ENCODE measurements at regions not wholly inside any gene's neighbourhood (a gene's known extent, or its start where the extent isn't known, plus 50 kb on each side); places are given as distances from the start of the nearest gene placed in this dataset.

DNA sequence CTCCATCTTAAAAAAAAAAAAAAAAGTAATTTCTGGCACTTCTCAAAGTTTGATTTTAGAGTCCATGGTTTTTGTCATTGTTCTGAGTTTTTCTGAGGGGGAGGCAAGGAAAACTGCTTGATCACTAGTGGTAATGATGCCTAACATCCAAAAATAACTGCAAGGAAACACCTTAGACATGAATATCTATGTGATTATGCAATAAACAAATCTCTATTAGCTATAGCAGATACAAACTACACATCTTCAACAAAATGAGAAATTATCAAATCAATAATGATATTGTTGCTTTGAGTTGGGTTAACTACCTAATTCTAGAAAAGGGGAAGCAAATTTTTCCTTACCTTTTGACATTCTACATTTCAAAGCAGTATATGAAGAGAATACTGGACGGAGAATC, 230.9 kb upstream of the JARID2 start:
- CTCF ChIA-PET: no interaction called here
- Histone ChIP-seq H3F3A (ENCODE audit: insufficient read depth, low read depth) (no peaks in the 10 kb centered on the region), H3K79me2 (ENCODE audit: low read depth) (no peaks in the 10 kb centered on the region), H3K27me3 (ENCODE audit: insufficient read depth, low read depth) (no peaks in the 10 kb centered on the region), H3K4me1 (replicated peaks; ENCODE audit: insufficient read depth) (no peaks in the 10 kb centered on the region), H3K36me3 (ENCODE audit: low read depth) (no peaks in the 10 kb centered on the region), H2AFZ (no peak overlapping the region), H3K4me2 (no peak overlapping the region), H3K4me3 (no peak overlapping the region), H3K9me2 (ENCODE audit: insufficient read depth) (no peaks in the 10 kb centered on the region), H4K20me1 (ENCODE audit: insufficient read depth) (no peaks in the 10 kb centered on the region), H3K27ac (no peak overlapping the region), H3K9me3 (ENCODE audit: insufficient read depth, low read depth) (no peaks in the 10 kb centered on the region)
- POLR2A ChIA-PET (ENCODE audit: unreplicated experiment): no interaction called here
- TF ChIP-seq EZH2 (IDR thresholded peaks at IDR 0.05; ENCODE audit: low read depth): no peak
- TF ChIP-seq, protein P1, sequence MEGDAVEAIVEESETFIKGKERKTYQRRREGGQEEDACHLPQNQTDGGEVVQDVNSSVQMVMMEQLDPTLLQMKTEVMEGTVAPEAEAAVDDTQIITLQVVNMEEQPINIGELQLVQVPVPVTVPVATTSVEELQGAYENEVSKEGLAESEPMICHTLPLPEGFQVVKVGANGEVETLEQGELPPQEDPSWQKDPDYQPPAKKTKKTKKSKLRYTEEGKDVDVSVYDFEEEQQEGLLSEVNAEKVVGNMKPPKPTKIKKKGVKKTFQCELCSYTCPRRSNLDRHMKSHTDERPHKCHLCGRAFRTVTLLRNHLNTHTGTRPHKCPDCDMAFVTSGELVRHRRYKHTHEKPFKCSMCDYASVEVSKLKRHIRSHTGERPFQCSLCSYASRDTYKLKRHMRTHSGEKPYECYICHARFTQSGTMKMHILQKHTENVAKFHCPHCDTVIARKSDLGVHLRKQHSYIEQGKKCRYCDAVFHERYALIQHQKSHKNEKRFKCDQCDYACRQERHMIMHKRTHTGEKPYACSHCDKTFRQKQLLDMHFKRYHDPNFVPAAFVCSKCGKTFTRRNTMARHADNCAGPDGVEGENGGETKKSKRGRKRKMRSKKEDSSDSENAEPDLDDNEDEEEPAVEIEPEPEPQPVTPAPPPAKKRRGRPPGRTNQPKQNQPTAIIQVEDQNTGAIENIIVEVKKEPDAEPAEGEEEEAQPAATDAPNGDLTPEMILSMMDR (conservative IDR thresholded peaks at IDR 0.05): no peak
- DNase-seq: no peak
- BruUV-seq (replicated peaks): no TSS peak
- intact Hi-C loops (cut with micrococcal nuclease; ENCODE audit: unreplicated experiment): no loop called here

DNA sequence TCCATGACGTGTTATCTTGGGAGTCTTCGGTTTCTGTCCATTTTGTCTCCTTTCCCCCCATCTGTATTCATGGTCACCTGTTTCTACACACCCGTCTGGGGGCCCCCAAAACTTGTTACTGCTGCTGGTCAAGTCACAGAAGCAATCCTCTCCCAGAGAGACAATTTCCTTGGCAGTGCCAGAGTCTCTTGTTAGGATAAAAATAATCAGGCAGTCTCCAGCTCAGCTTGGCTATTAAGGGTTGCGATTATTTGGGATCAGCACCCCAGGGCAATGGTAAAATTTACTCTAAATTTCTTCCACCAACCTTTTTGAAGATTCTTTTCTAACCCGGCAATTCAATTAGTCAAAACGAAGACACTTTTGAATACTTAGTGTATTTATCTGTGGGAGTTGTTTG, 229.1 kb upstream of the JARID2 start:
- no peak overlapping the region for H3K4me2 ChIP-seq
- no peaks in the 10 kb centered on the region for H3K36me3 ChIP-seq (ENCODE audit: low read depth)
- ChIA-PET CTCF (no interaction called here), POLR2A (ENCODE audit: unreplicated experiment) (no interaction called here)
- no peaks in the 10 kb centered on the region for H3K9me2 ChIP-seq (ENCODE audit: insufficient read depth)
- no peak for DNase-seq
- H3K9me3 ChIP-seq (ENCODE audit: insufficient read depth, low read depth): no peaks in the 10 kb centered on the region
- no peaks in the 10 kb centered on the region for H4K20me1 ChIP-seq (ENCODE audit: insufficient read depth)
- BruUV-seq (replicated peaks): no TSS peak
- H3K4me3 ChIP-seq: no peak overlapping the region
- peaks cover 7% of the 10 kb centered on the region; the same call in 1 of the 2 replicates for H3F3A ChIP-seq (ENCODE audit: insufficient read depth, low read depth)
- H3K27ac ChIP-seq: no peak overlapping the region
- no peaks in the 10 kb centered on the region for H3K27me3 ChIP-seq (ENCODE audit: insufficient read depth, low read depth)
- H3K79me2 ChIP-seq (ENCODE audit: low read depth): no peaks in the 10 kb centered on the region
- intact Hi-C loops (cut with micrococcal nuclease; ENCODE audit: unreplicated experiment): no loop called here
- no peak overlapping the region for H2AFZ ChIP-seq
- H3K4me1 ChIP-seq (replicated peaks; ENCODE audit: insufficient read depth): peaks cover 8% of the 10 kb centered on the region
- TF ChIP-seq EZH2 (IDR thresholded peaks at IDR 0.05; ENCODE audit: low read depth): no peak
- TF ChIP-seq, protein P1 (conservative IDR thresholded peaks at IDR 0.05): no peak

DNA sequence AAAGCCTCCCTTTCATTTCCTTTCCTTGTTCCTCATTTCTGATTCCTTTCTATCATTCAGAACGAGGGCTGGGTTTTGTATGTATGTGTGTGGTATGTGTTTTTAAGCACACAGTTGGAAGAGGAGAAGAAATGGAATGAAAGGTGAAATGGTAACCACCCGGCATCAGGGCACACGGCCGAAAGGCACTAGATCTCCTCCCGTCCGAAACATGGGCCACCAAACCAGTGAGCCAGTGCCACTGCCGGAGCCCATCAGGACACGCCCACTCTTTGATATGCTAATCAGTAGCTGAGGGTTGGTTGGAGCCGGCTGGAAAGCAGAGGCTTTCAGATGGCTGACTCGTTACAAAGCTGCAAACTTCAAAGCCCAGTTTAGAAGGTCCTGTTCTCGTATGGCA, 228.6 kb upstream of the JARID2 start:
- Histone ChIP-seq H3K27ac (no peak overlapping the region), H3K4me2 (no peak overlapping the region), H3K79me2 (ENCODE audit: low read depth) (no peaks in the 10 kb centered on the region), H3K4me1 (replicated peaks; ENCODE audit: insufficient read depth) (peaks cover 12% of the 10 kb centered on the region), H3K9me2 (ENCODE audit: insufficient read depth) (no peaks in the 10 kb centered on the region), H3K4me3 (no peak overlapping the region), H3K9me3 (ENCODE audit: insufficient read depth, low read depth) (no peaks in the 10 kb centered on the region), H4K20me1 (ENCODE audit: insufficient read depth) (no peaks in the 10 kb centered on the region), H3K36me3 (ENCODE audit: low read depth) (no peaks in the 10 kb centered on the region), H3F3A (ENCODE audit: insufficient read depth, low read depth) (peaks cover 8% of the 10 kb centered on the region; the same call in 1 of the 2 replicates), H2AFZ (no peak overlapping the region), H3K27me3 (ENCODE audit: insufficient read depth, low read depth) (no peaks in the 10 kb centered on the region)
- CTCF ChIA-PET: no interaction called here
- POLR2A ChIA-PET (ENCODE audit: unreplicated experiment): no interaction called here
- BruUV-seq (replicated peaks): no TSS peak
- TF ChIP-seq, protein P1 (conservative IDR thresholded peaks at IDR 0.05): no peak
- no peak for TF ChIP-seq EZH2 (IDR thresholded peaks at IDR 0.05; ENCODE audit: low read depth)
- no peak for DNase-seq
- intact Hi-C loops (cut with micrococcal nuclease; ENCODE audit: unreplicated experiment): no loop called here
